ENCODE measurements at regions not wholly inside any gene's neighbourhood (a gene's known extent, or its start where the extent isn't known, plus 50 kb on each side); places are given as distances from the start of the nearest gene placed in this dataset.

GRCh38 chr1:20405893-20406604 lies 80.0 kb downstream of the CAMK2N1 start:
- WGBS = 32% methylated on average over 11 of the region's 11 CpGs
- intact Hi-C loops (cut with DNase I) = no loop called here
- Histone ChIP-seq H3K4me3 (no peak overlapping the region), H3K27ac (no peak overlapping the region), H3K4me1 (replicated peaks) (no peaks in the 10 kb centered on the region), H3K36me3 (no peaks in the 10 kb centered on the region), H3K9me3 (no peaks in the 10 kb centered on the region), H3K27me3 (replicated peaks; ENCODE audit: insufficient read depth) (peaks cover 6% of the 10 kb centered on the region)
- DNase-seq (ENCODE audit: low spot score) = no peak
- TF ChIP-seq CTCF (IDR thresholded peaks at IDR 0.05) = no peak
- no peak for TF ChIP-seq POLR2AphosphoS5 (IDR thresholded peaks at IDR 0.05)
- TF ChIP-seq POLR2A (IDR thresholded peaks at IDR 0.05) = no peak

GRCh38 chr1:20405051-20405754 lies 80.8 kb downstream of the CAMK2N1 start:
- no peaks in the 10 kb centered on the region for H3K9me3 ChIP-seq
- H3K4me1 ChIP-seq (replicated peaks) = no peaks in the 10 kb centered on the region
- 87% methylated on average over 13 of the region's 13 CpGs for WGBS
- no peak overlapping the region for H3K4me3 ChIP-seq
- peaks cover 10% of the 10 kb centered on the region for H3K27me3 ChIP-seq (replicated peaks; ENCODE audit: insufficient read depth)
- no peaks in the 10 kb centered on the region for H3K36me3 ChIP-seq
- H3K27ac ChIP-seq = no peak overlapping the region
- intact Hi-C loops (cut with DNase I) = no loop called here
- TF ChIP-seq CTCF (IDR thresholded peaks at IDR 0.05) (no peak), POLR2A (IDR thresholded peaks at IDR 0.05) (no peak)
- DNase-seq (ENCODE audit: low spot score) = no peak

Data from prostate gland (tissue), 2 donors.